CD4-positive, alpha-beta T cell treated with Interleukin-6 for 4 hours (primary cell): ENCODE measurements at regions not wholly inside any gene's neighbourhood (a gene's known extent, or its start where the extent isn't known, plus 50 kb on each side); places are given as distances from the start of the nearest gene placed in this dataset.
"Not testable (repeated sequence)": the region's sequence is repeated elsewhere in the genome, so short reads cannot be mapped to it uniquely, and the experiment has no call there.

Experiments used
- DNase-seq: peaks from one replicate; pipeline ENCODE4 v3.0.0-alpha.2; 2020; ENCODE audit warnings: mixed read lengths

- DNase-seq: no peak
Observed at GRCh38 chr20:57813509-57814269, 103.9 kb upstream of the PMEPA1 start.

GRCh38 chr20:57812632-57813031 lies 102.8 kb upstream of the PMEPA1 start:
- DNase-seq: not testable (repeated sequence)

- DNase-seq: no peak
Observed at GRCh38 chr20:57811374-57812020, 101.7 kb upstream of the PMEPA1 start.

- no peak for DNase-seq
Observed at GRCh38 chr20:57810511-57811373, 100.9 kb upstream of the PMEPA1 start.

GRCh38 chr20:57809661-57810172 lies 99.9 kb upstream of the PMEPA1 start:
- no peak for DNase-seq

GRCh38 chr20:57809149-57809548 lies 99.3 kb upstream of the PMEPA1 start:
- DNase-seq: no peak

GRCh38 chr20:57808264-57809070 lies 98.7 kb upstream of the PMEPA1 start:
- DNase-seq: no peak

- DNase-seq: no peak
Observed at GRCh38 chr20:57807401-57808263, 97.8 kb upstream of the PMEPA1 start.

GRCh38 chr20:57806975-57807374 lies 97.2 kb upstream of the PMEPA1 start:
- DNase-seq: no peak

GRCh38 chr20:57806476-57806875 lies 96.7 kb upstream of the PMEPA1 start:
- no peak for DNase-seq

- no peak for DNase-seq
Observed at GRCh38 chr20:57805747-57806146, 95.9 kb upstream of the PMEPA1 start.

GRCh38 chr20:57804470-57805250 lies 94.8 kb upstream of the PMEPA1 start:
- no peak for DNase-seq

GRCh38 chr20:57803508-57804005 lies 93.7 kb upstream of the PMEPA1 start:
- DNase-seq: no peak

- no peak for DNase-seq
Observed at GRCh38 chr20:57802765-57803507, 93.1 kb upstream of the PMEPA1 start.

- no peak for DNase-seq
Observed at GRCh38 chr20:57801581-57801980, 91.8 kb upstream of the PMEPA1 start.

- no peak for DNase-seq
Observed at GRCh38 chr20:57800791-57801430, 91.1 kb upstream of the PMEPA1 start.

GRCh38 chr20:57797401-57797800 lies 87.6 kb upstream of the PMEPA1 start:
- no peak for DNase-seq

GRCh38 chr20:57795977-57796560 lies 86.3 kb upstream of the PMEPA1 start:
- DNase-seq: no peak

- DNase-seq: no peak
Observed at GRCh38 chr20:57795342-57795697, 85.5 kb upstream of the PMEPA1 start.
